Activated naive CD8-positive, alpha-beta T cell treated with anti-CD3 and anti-CD28 coated beads, Interleukin-2, amount 50 U/mL, for 24 hours (primary cell): ENCODE measurements at regions not wholly inside any gene's neighbourhood (a gene's known extent, or its start where the extent isn't known, plus 50 kb on each side); places are given as distances from the start of the nearest gene placed in this dataset.
A peak's percentile ranks its signal among the peaks of the same experiment; 100 is the strongest.

Experiments
- ATAC-seq: fragments of 150-1000 bp; cut with Tn5 transposase; one replicate; pipeline ENCODE4 v1.10.0; 2021
- DNase-seq: peaks from one replicate; pipeline ENCODE4 v3.0.0; 2021
- H3K27ac Mint-ChIP-seq: one replicate; pipeline ENCODE4 v1.8.0; 2021; ENCODE audit warnings: mild to moderate bottlenecking, mixed read lengths
- H3K27me3 Mint-ChIP-seq: one replicate; pipeline ENCODE4 v1.8.0; 2021; ENCODE audit warnings: mixed read lengths
- H3K36me3 Mint-ChIP-seq: one replicate; pipeline ENCODE4 v1.8.0; 2021; ENCODE audit warnings: low read depth, mixed read lengths
- H3K4me1 Mint-ChIP-seq: one replicate; pipeline ENCODE4 v1.8.0; 2021; ENCODE audit warnings: mixed read lengths
- H3K4me3 Mint-ChIP-seq: one replicate; pipeline ENCODE4 v1.8.0; 2021; ENCODE audit warnings: mild to moderate bottlenecking, moderate library complexity, mixed read lengths
- H3K9me3 Mint-ChIP-seq: one replicate; pipeline ENCODE4 v1.8.0; 2021; ENCODE audit warnings: mixed read lengths

DNA sequence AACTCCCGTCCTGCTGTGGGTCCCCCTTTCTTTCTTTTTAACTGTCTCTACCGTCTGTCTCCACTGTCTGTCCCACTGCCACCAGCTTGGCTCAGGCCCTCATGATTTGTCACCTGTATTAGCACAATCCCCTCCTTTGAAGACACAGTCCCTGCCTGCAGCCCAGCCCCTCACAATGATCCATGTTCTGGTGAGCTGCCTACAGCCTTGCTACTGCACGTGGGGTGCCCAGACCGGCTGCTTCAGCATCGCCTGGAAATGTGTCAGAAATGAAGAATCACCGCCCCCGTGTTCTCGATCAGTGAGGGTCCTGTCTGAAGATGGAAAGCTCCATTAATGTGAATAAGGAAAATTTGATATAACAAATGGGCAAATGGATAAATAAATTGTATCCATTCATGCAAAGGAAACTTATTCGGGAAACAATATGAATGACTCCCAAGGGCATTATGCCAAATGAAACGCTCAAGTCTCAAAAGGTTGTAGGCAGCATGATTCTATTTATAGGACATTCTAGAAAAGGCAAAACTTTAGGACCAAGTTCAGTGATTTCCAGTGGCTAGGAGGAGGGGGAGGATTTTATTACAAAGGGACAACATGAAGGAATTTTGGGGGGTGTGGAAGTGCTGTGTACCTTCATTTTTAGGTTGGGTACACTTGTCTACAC lies 59.4 kb upstream of the CD83 start:
- no peak for ATAC-seq

GRCh38 chr6:14058735-14059134 lies 58.8 kb upstream of the CD83 start:
- Mint-ChIP-seq H3K27ac (no peak overlapping the region), H3K9me3 (peaks cover 8% of the 10 kb centered on the region), H3K27me3 (peaks cover 28% of the 10 kb centered on the region), H3K4me1 (no peaks in the 10 kb centered on the region), H3K4me3 (no peak overlapping the region), H3K36me3 (peaks cover 2% of the 10 kb centered on the region)
- DNase-seq (no peak), ATAC-seq (no peak)

More for the DNA sequence above, 59.4 kb upstream of the CD83 start:
- DNase-seq = no peak
- Mint-ChIP-seq H3K27me3 (peaks cover 28% of the 10 kb centered on the region), H3K4me3 (no peak overlapping the region), H3K27ac (no peak overlapping the region), H3K36me3 (peaks cover 2% of the 10 kb centered on the region), H3K9me3 (peaks cover 8% of the 10 kb centered on the region), H3K4me1 (no peaks in the 10 kb centered on the region)

GRCh38 chr6:14059791-14060436 lies 57.7 kb upstream of the CD83 start:
- DNase-seq (no peak), ATAC-seq (no peak)
- no peak overlapping the region for H3K4me3 Mint-ChIP-seq

DNA sequence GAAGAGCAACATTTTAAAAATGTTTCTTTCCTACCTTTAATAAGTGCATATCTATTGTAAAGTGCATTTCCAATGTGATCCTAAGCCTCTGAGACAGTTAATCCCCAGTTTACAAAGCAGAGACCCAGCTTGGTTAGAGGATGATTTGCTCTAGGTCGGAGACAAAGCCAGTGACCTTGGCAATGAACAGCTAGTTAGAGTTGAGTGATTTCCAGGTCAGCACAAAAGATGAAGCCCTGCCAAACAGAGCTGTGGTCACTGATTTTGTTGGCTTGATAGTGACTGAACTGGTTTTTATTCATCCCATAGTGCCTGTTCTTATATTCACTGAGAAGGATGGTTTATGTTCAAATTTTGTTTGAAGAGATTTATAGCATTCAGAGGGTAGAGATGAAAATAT lies 56.6 kb upstream of the CD83 start:
- Mint-ChIP-seq H3K4me3 (no peak overlapping the region), H3K4me1 (no peaks in the 10 kb centered on the region), H3K27me3 (peaks cover 28% of the 10 kb centered on the region), H3K36me3 (peaks cover 2% of the 10 kb centered on the region), H3K27ac (no peak overlapping the region), H3K9me3 (peaks cover 8% of the 10 kb centered on the region)
- no peak for ATAC-seq
- DNase-seq = no peak

More at GRCh38 chr6:14059791-14060436, 57.7 kb upstream of the CD83 start:
- no peaks in the 10 kb centered on the region for H3K4me1 Mint-ChIP-seq
- peaks cover 8% of the 10 kb centered on the region for H3K9me3 Mint-ChIP-seq
- H3K27me3 Mint-ChIP-seq = peaks cover 28% of the 10 kb centered on the region
- peaks cover 2% of the 10 kb centered on the region for H3K36me3 Mint-ChIP-seq
- H3K27ac Mint-ChIP-seq = no peak overlapping the region

GRCh38 chr6:14061643-14062042 lies 55.9 kb upstream of the CD83 start:
- H3K36me3 Mint-ChIP-seq = peaks cover 2% of the 10 kb centered on the region
- no peak for ATAC-seq
- no peak for DNase-seq
- H3K27ac Mint-ChIP-seq = no peak overlapping the region
- H3K27me3 Mint-ChIP-seq = peaks cover 27% of the 10 kb centered on the region
- peaks cover 8% of the 10 kb centered on the region for H3K9me3 Mint-ChIP-seq
- H3K4me1 Mint-ChIP-seq = peaks cover under 1% of the 10 kb centered on the region
- H3K4me3 Mint-ChIP-seq = no peak overlapping the region

DNA sequence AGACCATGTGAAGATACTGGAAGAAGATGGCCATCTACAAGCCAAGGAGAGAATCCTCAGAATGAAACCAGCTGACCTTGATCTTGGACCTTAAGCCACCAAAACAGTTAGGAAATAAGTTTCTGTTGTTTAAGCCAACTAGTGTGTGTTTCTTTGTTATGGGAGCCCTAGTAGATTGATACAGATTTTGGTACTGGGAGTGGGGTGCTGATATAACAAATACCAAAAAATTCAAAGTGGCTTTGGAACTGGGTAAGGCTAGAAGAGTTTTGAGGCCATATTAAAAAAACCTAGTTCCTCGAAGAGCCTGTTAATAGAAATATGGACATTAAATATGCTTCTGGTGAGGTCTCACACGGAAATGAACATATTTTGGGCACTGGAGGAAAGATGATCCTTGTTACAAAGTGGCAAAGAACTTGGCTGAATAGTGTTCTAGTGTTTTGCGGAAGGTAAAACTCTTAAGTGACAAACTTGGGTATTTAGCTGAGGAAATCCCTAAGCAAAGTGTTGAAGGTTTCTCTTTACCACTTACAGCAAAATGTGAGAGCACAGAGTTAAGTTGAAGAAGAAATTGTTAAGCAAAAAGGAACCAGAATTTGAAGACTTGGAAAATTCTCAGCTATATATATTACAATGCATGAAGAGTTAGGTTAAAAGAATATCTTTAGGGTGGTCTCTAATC lies 55.1 kb upstream of the CD83 start:
- H3K27me3 Mint-ChIP-seq = peaks cover 25% of the 10 kb centered on the region

DNA sequence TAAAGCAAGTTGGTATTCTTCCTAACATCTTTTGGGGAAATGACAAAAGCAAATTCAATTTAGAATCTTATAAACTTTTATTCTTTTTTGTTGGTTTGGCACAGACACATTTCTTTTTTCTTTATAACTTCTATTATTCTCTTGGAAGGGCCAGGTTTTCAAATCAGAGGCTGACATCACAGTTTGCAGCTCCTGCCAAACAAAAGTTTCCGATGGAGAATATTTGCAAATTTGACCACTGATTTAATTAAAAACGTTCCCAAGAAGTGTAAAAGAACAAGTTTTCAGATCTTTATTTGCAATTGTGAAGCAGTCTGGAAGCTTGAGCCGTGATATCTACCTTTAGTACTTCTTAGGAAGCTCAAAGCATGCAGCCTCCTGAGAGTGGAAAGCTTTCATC lies 53.8 kb upstream of the CD83 start:
- H3K27me3 Mint-ChIP-seq = peaks cover 17% of the 10 kb centered on the region

More for the DNA sequence above, 55.1 kb upstream of the CD83 start:
- H3K36me3 Mint-ChIP-seq = peaks cover 2% of the 10 kb centered on the region
- no peak for DNase-seq
- H3K9me3 Mint-ChIP-seq = peaks cover 8% of the 10 kb centered on the region
- H3K27ac Mint-ChIP-seq = no peak overlapping the region
- ATAC-seq = no peak
- H3K4me1 Mint-ChIP-seq = peaks cover 5% of the 10 kb centered on the region
- no peak overlapping the region for H3K4me3 Mint-ChIP-seq

DNA sequence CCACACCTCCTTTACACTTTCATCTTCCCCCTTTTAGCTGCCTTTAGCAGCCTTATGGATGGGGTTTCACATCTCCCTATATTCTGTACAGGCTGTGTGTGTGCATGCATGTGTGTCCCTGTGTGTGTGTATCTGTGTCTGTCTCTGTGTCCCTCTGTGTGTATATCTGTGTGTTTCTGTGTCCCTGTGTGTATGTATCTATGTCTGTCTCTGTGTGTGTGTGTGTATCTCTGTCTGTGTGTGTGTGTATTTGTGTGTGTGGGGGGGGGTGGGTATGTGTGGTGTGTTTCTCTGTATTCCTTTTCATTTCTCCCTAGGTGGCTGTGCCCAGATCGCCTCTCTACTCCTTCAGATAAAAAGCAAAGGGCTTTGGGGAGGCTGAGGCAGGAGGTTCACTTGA lies 52.2 kb upstream of the CD83 start:
- Mint-ChIP-seq H3K4me3 (no peak overlapping the region), H3K27me3 (peaks cover 8% of the 10 kb centered on the region), H3K9me3 (peaks cover 8% of the 10 kb centered on the region), H3K27ac (no peak overlapping the region), H3K36me3 (peaks cover 2% of the 10 kb centered on the region), H3K4me1 (peaks cover 18% of the 10 kb centered on the region)
- DNase-seq (no peak), ATAC-seq (no peak)

More for the DNA sequence above, 53.8 kb upstream of the CD83 start:
- peaks cover 17% of the 10 kb centered on the region for H3K4me1 Mint-ChIP-seq
- ATAC-seq = no peak
- H3K9me3 Mint-ChIP-seq = peaks cover 8% of the 10 kb centered on the region
- DNase-seq = no peak
- no peak overlapping the region for H3K27ac Mint-ChIP-seq
- H3K36me3 Mint-ChIP-seq = peaks cover 2% of the 10 kb centered on the region
- H3K4me3 Mint-ChIP-seq = no peak overlapping the region

- ATAC-seq (peak; percentile 72), DNase-seq (no peak)
- peaks cover 26% of the 10 kb centered on the region for H3K4me1 Mint-ChIP-seq
- H3K9me3 Mint-ChIP-seq = peaks cover 8% of the 10 kb centered on the region
- no peaks in the 10 kb centered on the region for H3K36me3 Mint-ChIP-seq
- H3K4me3 Mint-ChIP-seq = no peak overlapping the region
- peaks cover 4% of the 10 kb centered on the region for H3K27me3 Mint-ChIP-seq
- no peak overlapping the region for H3K27ac Mint-ChIP-seq
Measured at GRCh38 chr6:14066782-14067406, 50.7 kb upstream of the CD83 start.

DNA sequence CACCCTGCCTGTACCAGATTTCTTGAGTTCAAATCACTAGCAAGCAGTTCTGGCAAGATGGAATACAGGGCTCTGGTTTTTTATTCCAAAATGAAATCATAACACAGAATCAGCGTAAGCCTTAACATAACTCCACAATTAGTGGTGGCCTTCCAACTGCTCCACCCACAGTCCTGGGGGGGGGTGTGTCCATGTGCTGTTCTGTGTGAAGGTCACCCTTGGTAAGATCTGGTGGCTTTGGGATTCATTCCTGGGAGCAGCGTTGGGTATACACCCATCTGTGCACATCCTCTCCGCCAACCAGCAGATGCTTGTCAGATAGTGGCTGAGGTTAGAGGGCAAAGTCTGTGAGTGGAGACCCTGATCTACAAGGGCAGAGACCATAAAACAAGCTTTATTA lies 49.9 kb upstream of the CD83 start:
- DNase-seq (no peak), ATAC-seq (no peak)
- Mint-ChIP-seq H3K9me3 (peaks cover under 1% of the 10 kb centered on the region), H3K27me3 (peaks cover under 1% of the 10 kb centered on the region), H3K4me1 (peaks cover 32% of the 10 kb centered on the region), H3K4me3 (no peak overlapping the region), H3K27ac (no peak overlapping the region), H3K36me3 (no peaks in the 10 kb centered on the region)
